NB4 (cell line): ENCODE measurements at regions not wholly inside any gene's neighbourhood (a gene's known extent, or its start where the extent isn't known, plus 50 kb on each side); places are given as distances from the start of the nearest gene placed in this dataset.

Source experiments
- MAX ChIP-seq: IDR thresholded peaks from 2 replicates; pipeline ENCODE4 v1.6.1; 2011; ENCODE audit warnings: low read depth, low read length
- MYC ChIP-seq: IDR thresholded peaks from 2 replicates; pipeline ENCODE4 v1.6.1; 2011; ENCODE audit warnings: low read depth, low read length
- POLR2A ChIP-seq: IDR thresholded peaks from 2 replicates; pipeline ENCODE4 v1.6.1; 2011; ENCODE audit warnings: mild to moderate bottlenecking; ENCODE audit not compliant: insufficient read length; ENCODE audit errors: extremely low read depth
- TF ChIP-seq, protein P1 (sequence below): IDR thresholded peaks from one replicate; pipeline ENCODE4 v1.5.1; 2012; ENCODE audit warnings: low read depth, low read length

- TF ChIP-seq, protein P1, sequence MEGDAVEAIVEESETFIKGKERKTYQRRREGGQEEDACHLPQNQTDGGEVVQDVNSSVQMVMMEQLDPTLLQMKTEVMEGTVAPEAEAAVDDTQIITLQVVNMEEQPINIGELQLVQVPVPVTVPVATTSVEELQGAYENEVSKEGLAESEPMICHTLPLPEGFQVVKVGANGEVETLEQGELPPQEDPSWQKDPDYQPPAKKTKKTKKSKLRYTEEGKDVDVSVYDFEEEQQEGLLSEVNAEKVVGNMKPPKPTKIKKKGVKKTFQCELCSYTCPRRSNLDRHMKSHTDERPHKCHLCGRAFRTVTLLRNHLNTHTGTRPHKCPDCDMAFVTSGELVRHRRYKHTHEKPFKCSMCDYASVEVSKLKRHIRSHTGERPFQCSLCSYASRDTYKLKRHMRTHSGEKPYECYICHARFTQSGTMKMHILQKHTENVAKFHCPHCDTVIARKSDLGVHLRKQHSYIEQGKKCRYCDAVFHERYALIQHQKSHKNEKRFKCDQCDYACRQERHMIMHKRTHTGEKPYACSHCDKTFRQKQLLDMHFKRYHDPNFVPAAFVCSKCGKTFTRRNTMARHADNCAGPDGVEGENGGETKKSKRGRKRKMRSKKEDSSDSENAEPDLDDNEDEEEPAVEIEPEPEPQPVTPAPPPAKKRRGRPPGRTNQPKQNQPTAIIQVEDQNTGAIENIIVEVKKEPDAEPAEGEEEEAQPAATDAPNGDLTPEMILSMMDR = no peak
- TF ChIP-seq MYC (no peak), POLR2A (no peak), MAX (no peak)
Measured at GRCh38 chr12:22924391-22924790, 299.4 kb downstream of the ETNK1 start.
